Psoas muscle (tissue), 7 donors: ENCODE measurements at regions not wholly inside any gene's neighbourhood (a gene's known extent, or its start where the extent isn't known, plus 50 kb on each side); places are given as distances from the start of the nearest gene placed in this dataset.

Source experiments
- ATAC-seq, 4 donors: fragments of 200-7000 bp; cut with Tn5 transposase; one replicate each; pipeline ENCODE4 v1.9.1; 2020; ENCODE audit warnings: moderate library complexity in 3 of 4, mild to moderate bottlenecking in 2 of 4
- DNase-seq, 2 donors: peaks; one replicate each; pipeline ENCODE4 v3.0.0-alpha.2; 2020
- H3K27ac ChIP-seq: fragments of 200-600 bp; one replicate; pipeline ENCODE4 v1.8.0; 2022
- H3K27me3 ChIP-seq, 3 donors: fragments of 200-600 bp in 1 of 3; one replicate each; pipeline versions ENCODE4 v1.6.1 to v1.8.0; 2013 to 2022; ENCODE audit warnings: low read length in 2 of 3, mild to moderate bottlenecking in 2 of 3, moderate library complexity in 1 of 3; ENCODE audit not compliant: insufficient read depth in 3 of 3
- H3K36me3 ChIP-seq, 2 donors: fragments of 200-600 bp in 1 of 2; one replicate each; pipeline versions ENCODE4 v1.6.1 to v1.8.0; 2013 to 2022; ENCODE audit warnings: low read depth in 1 of 2, mild to moderate bottlenecking in 1 of 2, moderate library complexity in 1 of 2; ENCODE audit not compliant: insufficient read depth in 1 of 2
- H3K4me1 ChIP-seq: fragments of 200-600 bp; one replicate; pipeline ENCODE4 v1.8.0; 2022
- H3K4me3 ChIP-seq: fragments of 200-600 bp; one replicate; pipeline ENCODE4 v1.8.0; 2022; ENCODE audit warnings: mild to moderate bottlenecking
- H3K9me3 ChIP-seq: fragments of 200-600 bp; one replicate; pipeline ENCODE4 v1.8.0; 2022
- CTCF ChIP-seq: fragments of 200-600 bp; IDR thresholded peaks from one replicate; pipeline ENCODE4 v1.8.0; 2022; ENCODE audit warnings: antibody characterized with exemption
- WGBS, 3 donors: extraction: QIAGEN DNeasy Blood & Tissue Kit; methylation state at CpG; one replicate each; pipeline versions ENCODE4 v1.1.6 to v1.1.7; 2013; 5-methylcytosine and 5-hydroxymethylcytosine counted together
- intact Hi-C, 2 donors: fragments of 100-400 bp; cut with DNase I; formaldehyde crosslinking; loops; one replicate each; pipeline versions ENCODE4 v1.11.0 to v1.14.2; 2022
- donor health status: healthy with polysubstance abuse.
- donor health status: DM: no; HTN: no; CAD: no; lungs with moderate emphysema.
- donor health status: Bipolar disorder and iron deficiency.
- donor health status: healthy.
- donor health status: DM: yes; HTN: yes; CAD: no.
- donor health status: DM: no; HTN: no; CAD: no.
- donor health status: DM: yes; HTN: yes; CAD: no.

- WGBS, 3 donors = 79 to 87% (median 86%) methylated on average over 5 of the region's 5 CpGs
- ATAC-seq = no peak
- Histone ChIP-seq H3K4me1 (no peaks in the 10 kb centered on the region), H3K4me3 (no peak overlapping the region), H3K36me3 (no peaks in the 10 kb centered on the region), H3K27ac (no peak overlapping the region), H3K9me3 (no peaks in the 10 kb centered on the region), H3K27me3 (no peaks in the 10 kb centered on the region)
- TF ChIP-seq CTCF = no peak
- intact Hi-C loops = no loop called here
- DNase-seq = no peak
These were observed 598.0 kb upstream of the SOX11 start for GRCh38 chr2:5094192-5094591.

- WGBS, 3 donors = 32 to 67% (median 39%) methylated on average over 1 of the region's 1 CpG
- Histone ChIP-seq H3K9me3 (no peaks in the 10 kb centered on the region), H3K4me1 (no peaks in the 10 kb centered on the region), H3K27ac (no peak overlapping the region), H3K4me3 (no peak overlapping the region), H3K36me3 (no peaks in the 10 kb centered on the region), H3K27me3 (no peaks in the 10 kb centered on the region)
- intact Hi-C loops = no loop called here
- ATAC-seq (no peak), DNase-seq (no peak)
- no peak for TF ChIP-seq CTCF
These were observed 593.9 kb upstream of the SOX11 start for GRCh38 chr2:5098286-5098685.

- H3K9me3 ChIP-seq = no peaks in the 10 kb centered on the region
- no peak overlapping the region for H3K4me3 ChIP-seq
- intact Hi-C loops = no loop called here
- WGBS, 3 donors = 91 to 99% (median 95%) methylated on average over 2 of the region's 2 CpGs
- no peaks in the 10 kb centered on the region for H3K27me3 ChIP-seq
- no peaks in the 10 kb centered on the region for H3K4me1 ChIP-seq
- DNase-seq (no peak), ATAC-seq (no peak)
- no peaks in the 10 kb centered on the region for H3K36me3 ChIP-seq
- H3K27ac ChIP-seq = no peak overlapping the region
- TF ChIP-seq CTCF = no peak
These were observed 589.4 kb upstream of the SOX11 start for GRCh38 chr2:5102823-5103222.

GRCh38 chr2:5111581-5111980 is 580.6 kb upstream of the SOX11 start:
- ATAC-seq (no peak), DNase-seq (no peak)
- Histone ChIP-seq H3K4me3 (no peak overlapping the region), H3K4me1 (no peaks in the 10 kb centered on the region), H3K27ac (no peak overlapping the region), H3K9me3 (peaks cover 14% of the 10 kb centered on the region), H3K27me3 (no peaks in the 10 kb centered on the region), H3K36me3 (no peaks in the 10 kb centered on the region)
- intact Hi-C loops = no loop called here
- no peak for TF ChIP-seq CTCF

- no peak for TF ChIP-seq CTCF
- Histone ChIP-seq H3K27me3 (no peaks in the 10 kb centered on the region), H3K9me3 (no peaks in the 10 kb centered on the region), H3K27ac (no peak overlapping the region), H3K36me3 (no peaks in the 10 kb centered on the region), H3K4me1 (no peaks in the 10 kb centered on the region), H3K4me3 (no peak overlapping the region)
- DNase-seq (no peak), ATAC-seq (no peak)
- intact Hi-C loops = no loop called here
These were observed 573.1 kb upstream of the SOX11 start for GRCh38 chr2:5119046-5119445.
